ENCODE measurements at regions not wholly inside any gene's neighbourhood (a gene's known extent, or its start where the extent isn't known, plus 50 kb on each side); places are given as distances from the start of the nearest gene placed in this dataset.

DNA sequence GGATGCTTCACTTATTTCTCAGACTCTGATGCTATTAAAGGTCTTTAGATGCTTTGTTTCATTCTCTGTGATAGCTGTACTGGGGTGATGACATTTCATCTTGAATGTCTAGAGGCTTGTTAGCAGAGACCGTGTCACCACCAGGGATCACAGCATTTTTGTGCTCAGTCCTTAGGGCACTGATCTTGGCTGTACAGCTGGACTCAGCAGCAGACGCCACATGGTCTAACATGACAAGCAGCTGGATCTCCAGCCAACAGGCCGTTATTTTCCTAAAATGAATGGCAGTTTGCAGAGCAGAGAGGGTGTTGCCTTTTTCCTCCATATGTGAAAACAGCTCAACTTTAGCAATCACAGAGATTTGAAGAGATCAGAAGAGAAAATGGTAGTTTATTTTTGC, 491.8 kb downstream of the CDH2 start:
- TF ChIP-seq POLR2AphosphoS5 (IDR thresholded peaks at IDR 0.05; ENCODE audit: low read depth) (no peak), GABPA (IDR thresholded peaks at IDR 0.05; ENCODE audit: low read depth) (no peak), CTCF (IDR thresholded peaks at IDR 0.05; ENCODE audit: insufficient read depth, low read length) (no peak), SPI1 (IDR thresholded peaks at IDR 0.05; ENCODE audit: borderline replicate concordance, low read depth) (no peak)
- TF ChIP-seq, protein P1, sequence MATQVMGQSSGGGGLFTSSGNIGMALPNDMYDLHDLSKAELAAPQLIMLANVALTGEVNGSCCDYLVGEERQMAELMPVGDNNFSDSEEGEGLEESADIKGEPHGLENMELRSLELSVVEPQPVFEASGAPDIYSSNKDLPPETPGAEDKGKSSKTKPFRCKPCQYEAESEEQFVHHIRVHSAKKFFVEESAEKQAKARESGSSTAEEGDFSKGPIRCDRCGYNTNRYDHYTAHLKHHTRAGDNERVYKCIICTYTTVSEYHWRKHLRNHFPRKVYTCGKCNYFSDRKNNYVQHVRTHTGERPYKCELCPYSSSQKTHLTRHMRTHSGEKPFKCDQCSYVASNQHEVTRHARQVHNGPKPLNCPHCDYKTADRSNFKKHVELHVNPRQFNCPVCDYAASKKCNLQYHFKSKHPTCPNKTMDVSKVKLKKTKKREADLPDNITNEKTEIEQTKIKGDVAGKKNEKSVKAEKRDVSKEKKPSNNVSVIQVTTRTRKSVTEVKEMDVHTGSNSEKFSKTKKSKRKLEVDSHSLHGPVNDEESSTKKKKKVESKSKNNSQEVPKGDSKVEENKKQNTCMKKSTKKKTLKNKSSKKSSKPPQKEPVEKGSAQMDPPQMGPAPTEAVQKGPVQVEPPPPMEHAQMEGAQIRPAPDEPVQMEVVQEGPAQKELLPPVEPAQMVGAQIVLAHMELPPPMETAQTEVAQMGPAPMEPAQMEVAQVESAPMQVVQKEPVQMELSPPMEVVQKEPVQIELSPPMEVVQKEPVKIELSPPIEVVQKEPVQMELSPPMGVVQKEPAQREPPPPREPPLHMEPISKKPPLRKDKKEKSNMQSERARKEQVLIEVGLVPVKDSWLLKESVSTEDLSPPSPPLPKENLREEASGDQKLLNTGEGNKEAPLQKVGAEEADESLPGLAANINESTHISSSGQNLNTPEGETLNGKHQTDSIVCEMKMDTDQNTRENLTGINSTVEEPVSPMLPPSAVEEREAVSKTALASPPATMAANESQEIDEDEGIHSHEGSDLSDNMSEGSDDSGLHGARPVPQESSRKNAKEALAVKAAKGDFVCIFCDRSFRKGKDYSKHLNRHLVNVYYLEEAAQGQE (IDR thresholded peaks at IDR 0.05; ENCODE audit: insufficient replicate concordance, low read depth): no peak
- Histone ChIP-seq H3K27me3 (ENCODE audit: insufficient read depth, poor library complexity, severe bottlenecking) (no peaks in the 10 kb centered on the region), H3K27ac (replicated peaks) (no peak overlapping the region), H3K4me3 (replicated peaks; ENCODE audit: insufficient read depth, low read length) (no peak overlapping the region)
- DNase-seq (ENCODE audit: low read depth in 1 of 2, low spot score in 1 of 2): no peak

- Histone ChIP-seq H3K27ac (replicated peaks) (no peak overlapping the region), H3K27me3 (ENCODE audit: insufficient read depth, poor library complexity, severe bottlenecking) (no peaks in the 10 kb centered on the region), H3K4me3 (replicated peaks; ENCODE audit: insufficient read depth, low read length) (no peak overlapping the region)
- DNase-seq (ENCODE audit: low read depth in 1 of 2, low spot score in 1 of 2): no peak
- TF ChIP-seq, protein P1 (IDR thresholded peaks at IDR 0.05; ENCODE audit: insufficient replicate concordance, low read depth): no peak
- TF ChIP-seq GABPA (IDR thresholded peaks at IDR 0.05; ENCODE audit: low read depth) (no peak), CTCF (IDR thresholded peaks at IDR 0.05; ENCODE audit: insufficient read depth, low read length) (no peak), SPI1 (IDR thresholded peaks at IDR 0.05; ENCODE audit: borderline replicate concordance, low read depth) (no peak)
Measured at GRCh38 chr18:27674411-27674810, 489.3 kb upstream of the CHST9 start.

GRCh38 chr18:27673861-27674260, 488.8 kb upstream of the CHST9 start:
- H3K4me3 ChIP-seq (replicated peaks; ENCODE audit: insufficient read depth, low read length): no peak overlapping the region
- DNase-seq (ENCODE audit: low read depth in 1 of 2, low spot score in 1 of 2): no peak
- H3K27ac ChIP-seq (replicated peaks): no peak overlapping the region
- no peaks in the 10 kb centered on the region for H3K27me3 ChIP-seq (ENCODE audit: insufficient read depth, poor library complexity, severe bottlenecking)
- TF ChIP-seq POLR2AphosphoS5 (IDR thresholded peaks at IDR 0.05; ENCODE audit: low read depth): no peak
- no peak for TF ChIP-seq GABPA (IDR thresholded peaks at IDR 0.05; ENCODE audit: low read depth)
- TF ChIP-seq, protein P1 (IDR thresholded peaks at IDR 0.05; ENCODE audit: insufficient replicate concordance, low read depth): no peak
- no peak for TF ChIP-seq SPI1 (IDR thresholded peaks at IDR 0.05; ENCODE audit: borderline replicate concordance, low read depth)
- no peak for TF ChIP-seq CTCF (IDR thresholded peaks at IDR 0.05; ENCODE audit: insufficient read depth, low read length)

Measured in HL-60 (cell line).